ENCODE measurements at regions not wholly inside any gene's neighbourhood (a gene's known extent, or its start where the extent isn't known, plus 50 kb on each side); places are given as distances from the start of the nearest gene placed in this dataset.
"Not testable (repeated sequence)": the region's sequence is repeated elsewhere in the genome, so short reads cannot be mapped to it uniquely, and the experiment has no call there.

DNA sequence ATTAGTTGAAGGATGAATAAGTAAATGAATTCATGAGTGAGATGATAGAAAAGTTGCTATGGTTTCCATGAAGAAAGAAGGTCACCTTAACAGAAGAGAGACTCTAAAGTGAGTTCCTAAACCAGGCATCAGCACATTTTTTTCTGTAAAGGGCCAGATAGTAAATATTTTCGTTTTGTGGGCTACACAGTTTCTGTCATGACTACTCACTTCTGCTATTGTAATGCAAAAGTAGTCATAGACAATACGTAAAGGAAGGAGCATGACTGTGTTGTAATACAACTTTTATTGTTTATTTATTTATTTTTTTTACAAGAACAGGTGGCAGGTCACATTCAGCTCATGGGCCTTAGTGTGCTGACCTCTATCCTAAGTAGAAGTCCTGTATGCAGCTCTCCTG is 426.1 kb upstream of the DYNLRB2 start:
- DNase-seq = no peak

DNA sequence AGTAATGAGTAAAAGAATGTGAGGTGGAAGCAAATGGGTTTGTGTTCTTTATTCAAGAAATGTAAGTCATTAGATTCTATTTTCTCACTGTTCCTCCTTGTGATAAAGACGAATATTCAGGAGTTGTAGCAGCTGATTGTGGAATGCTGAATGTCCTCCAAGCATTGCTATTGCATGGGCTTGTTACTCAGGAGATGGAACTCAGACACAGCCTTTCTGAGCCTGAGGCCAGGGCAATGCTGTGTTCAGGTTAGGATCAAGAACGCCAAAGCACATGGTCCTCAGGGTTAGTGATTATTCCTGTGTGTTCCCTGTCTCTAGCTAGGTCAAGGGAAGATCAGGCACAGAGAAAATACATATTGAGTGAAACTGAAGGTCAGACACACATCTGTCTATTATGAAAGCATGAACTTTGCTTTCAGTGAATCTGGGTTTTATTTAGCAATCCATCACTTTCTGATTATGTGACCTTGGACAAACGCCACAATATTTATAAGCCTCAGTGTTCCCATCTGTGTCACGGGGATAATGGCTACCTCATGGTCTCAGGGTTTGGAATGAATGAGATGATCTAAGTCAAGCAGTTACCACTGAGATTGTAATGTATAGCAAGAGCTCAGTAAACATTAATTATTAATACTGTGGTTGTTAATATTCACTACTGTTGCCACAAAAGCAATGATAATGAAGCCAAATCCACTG is 426.8 kb upstream of the DYNLRB2 start:
- no peak for DNase-seq

DNA sequence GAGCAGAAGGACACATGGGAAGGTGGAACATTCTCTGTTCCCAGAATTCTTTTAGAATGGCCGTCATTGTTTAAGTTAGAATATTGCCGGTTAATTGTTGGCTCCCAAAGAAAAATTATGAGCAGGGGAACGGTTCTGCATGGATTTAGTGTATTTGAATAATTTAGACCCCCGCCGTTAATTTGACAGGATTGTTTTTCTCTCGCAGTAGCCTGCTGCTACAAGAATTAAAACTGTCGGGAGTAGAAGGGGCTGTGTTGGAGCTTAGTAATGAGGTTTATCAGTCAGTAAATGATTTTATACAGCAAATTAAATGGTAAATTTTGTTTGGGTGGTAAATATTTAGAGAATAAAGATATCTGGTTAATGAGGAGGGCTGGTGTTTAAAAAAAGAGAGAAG is 431.2 kb upstream of the DYNLRB2 start:
- no peak for DNase-seq

DNA sequence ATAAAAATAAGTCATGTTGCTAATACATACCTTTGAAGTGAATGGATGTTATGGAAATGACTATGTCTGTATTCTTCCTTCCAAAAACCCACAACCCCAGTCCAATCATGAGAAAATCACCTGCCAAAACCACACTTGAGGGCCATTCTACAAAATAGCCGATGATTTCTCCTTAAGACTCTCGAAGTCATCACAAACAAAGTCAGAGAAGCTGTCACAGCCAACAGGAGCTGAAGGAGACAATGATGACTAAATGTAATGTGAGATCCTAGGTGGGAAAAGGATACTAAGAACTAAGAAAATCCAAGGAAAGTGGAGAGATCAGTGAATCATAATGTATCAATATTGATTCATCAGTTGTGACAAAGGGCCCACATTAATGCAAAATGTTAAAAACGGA is 432.9 kb upstream of the DYNLRB2 start:
- no peak for DNase-seq

DNA sequence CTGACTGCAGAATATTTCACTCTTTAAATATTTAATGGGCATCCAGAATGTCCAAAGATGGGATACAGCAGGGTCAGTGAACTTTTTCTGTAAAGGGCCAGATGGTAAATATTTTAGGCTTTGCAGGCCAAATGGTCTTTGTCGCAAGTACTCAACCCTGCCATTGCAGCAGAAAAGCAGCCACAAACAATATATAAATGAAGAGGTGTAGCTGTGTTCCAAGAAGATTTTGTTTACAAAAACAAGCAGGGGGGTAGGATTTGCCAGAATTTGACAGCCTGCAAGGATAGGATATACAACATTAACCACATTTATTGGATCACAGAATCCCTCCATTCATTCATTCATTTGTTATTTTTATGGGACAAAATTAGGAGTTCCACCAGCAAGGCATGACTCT is 435.0 kb upstream of the DYNLRB2 start:
- DNase-seq = no peak

DNA sequence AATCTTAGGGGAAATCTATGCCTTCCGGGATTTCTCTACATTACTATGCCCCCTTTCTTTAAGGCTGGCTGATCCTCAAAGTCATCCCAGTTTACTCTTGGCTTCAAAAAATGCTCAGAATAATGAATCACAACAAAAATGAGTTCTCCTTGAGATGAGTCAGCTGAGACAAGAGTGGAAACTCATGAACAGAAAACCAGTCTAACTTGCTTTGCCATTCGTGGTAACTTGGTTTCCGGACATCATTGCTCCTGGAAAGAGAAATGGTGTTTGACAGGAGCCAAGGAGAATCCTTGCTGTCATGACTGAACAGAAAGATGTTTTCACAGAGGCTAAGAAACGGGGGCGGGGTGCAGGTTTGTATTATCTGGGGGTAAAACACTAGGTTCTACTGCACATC is 435.6 kb upstream of the DYNLRB2 start:
- no peak for DNase-seq

DNA sequence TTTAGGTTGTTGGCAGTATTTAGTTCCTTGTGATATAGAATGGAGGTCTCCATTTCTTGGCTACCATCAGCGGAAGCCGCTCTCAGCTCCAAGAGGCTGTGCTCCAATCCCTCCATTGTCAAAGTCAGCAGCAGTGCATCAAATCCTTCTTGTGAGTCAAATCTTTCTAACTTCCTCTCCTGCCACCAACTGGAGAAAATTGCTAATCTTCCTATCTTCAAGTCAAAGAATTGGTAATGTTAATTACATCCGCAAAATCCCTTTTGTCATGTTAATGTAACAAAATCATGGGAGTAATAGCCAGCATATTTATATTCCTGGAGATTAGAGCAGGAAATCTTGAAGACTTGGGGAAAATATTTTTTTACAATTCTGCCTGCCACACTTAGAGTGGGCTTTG is 436.4 kb upstream of the DYNLRB2 start:
- DNase-seq = no peak

DNA sequence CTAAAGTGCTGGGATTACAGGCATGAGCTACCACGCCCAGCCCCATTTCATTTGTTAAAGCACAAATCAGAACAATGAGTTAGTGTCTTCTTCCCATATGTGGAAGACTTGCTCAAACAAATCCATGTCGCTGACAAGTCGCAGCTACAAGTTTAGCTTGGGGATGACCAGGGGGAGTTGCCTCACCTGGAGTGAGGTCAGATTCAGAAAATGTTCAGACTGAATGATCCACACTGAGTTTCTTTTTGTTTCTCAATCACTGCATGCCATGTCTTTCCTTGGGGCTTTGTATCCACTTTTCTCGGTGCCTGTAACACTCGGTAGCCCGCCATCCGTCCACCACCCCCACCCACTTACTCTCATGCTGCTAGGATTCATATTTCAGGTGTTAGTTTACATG is 437.3 kb upstream of the DYNLRB2 start:
- no peak for DNase-seq

DNA sequence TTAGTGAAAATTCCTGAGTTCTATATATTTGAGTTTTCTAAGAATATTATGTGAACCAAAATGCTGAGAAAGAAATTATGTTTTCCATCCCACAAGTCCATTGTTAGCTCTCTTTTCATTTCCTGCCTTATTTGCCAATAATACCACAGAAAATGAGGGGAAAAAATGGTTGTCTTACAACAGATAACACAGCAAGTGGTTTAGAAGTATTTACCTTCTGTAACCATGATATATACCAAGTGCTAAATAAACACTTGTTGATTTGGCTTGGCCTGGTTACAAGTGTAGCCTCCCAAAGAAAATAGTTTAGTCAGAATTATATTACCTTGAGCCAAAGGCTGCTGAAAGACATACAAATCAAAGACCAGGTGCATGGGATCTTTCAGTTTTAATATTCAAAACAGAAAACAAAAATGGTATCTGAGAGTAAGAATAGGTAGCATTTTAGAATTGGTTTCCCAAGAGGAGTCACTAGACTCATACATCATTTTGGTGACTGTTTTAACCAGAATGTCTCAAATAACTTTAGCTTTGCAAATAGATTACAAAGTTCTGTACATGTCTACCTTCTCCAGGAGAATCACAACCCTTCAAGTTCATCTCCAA is 439.8 kb upstream of the DYNLRB2 start:
- DNase-seq = no peak

DNA sequence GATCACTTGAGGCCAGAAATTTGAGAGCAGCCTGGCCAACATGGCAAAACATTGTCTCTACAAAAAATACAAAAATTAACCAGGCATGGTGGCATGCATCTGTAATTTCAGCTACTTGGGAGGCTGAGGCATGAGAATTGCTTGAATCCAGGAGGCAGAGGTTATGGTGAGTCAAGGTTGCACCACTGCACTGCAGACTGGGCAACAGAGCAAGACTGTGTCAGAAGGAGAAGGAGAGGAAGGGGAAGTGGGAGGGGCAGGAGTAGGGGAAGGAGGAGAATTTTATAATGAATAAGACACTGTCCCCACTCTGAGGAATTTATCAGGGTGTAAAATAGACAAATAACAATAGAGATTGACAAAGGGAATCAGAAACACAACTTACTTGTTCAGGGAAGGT is 440.6 kb upstream of the DYNLRB2 start:
- no peak for DNase-seq

DNA sequence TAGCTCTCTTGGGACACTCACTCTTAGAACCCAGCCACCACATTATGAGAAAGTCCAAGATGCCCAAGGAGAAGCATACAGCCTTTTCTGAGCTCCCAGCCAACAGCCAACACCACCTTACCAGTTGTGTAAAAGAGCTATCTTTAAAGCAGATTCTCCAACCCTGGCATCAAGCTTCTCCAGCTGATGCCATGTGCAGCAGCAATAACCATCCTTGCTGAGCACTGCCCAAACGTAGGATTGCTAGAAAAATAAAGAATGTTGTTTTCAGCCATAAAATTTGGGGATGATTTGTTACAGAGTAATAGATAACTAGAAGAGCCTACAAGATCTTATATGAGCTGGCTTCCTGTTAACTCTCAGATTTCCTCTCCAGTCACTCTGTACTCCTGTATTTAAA is 443.7 kb upstream of the DYNLRB2 start:
- no peak for DNase-seq

DNA sequence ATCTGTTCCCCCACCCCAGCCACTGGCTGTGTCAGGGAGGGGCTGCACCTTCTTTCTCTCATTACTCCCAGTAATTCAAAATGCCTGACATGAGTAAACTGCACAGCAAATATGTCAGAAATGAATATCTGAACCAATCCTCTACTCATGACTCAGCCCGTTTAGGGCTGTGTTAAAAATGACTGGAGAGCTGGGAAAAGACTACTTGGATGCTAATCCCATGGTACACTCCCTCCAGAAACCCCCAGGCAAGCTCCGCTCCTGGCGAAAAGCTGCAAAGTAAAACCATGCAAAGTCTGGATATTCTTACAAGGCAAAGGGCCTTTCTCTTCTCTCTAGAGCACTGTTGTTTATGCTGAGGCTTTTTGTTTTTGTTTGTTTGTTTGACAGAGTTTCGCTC is 448.1 kb upstream of the DYNLRB2 start:
- DNase-seq = no peak

DNA sequence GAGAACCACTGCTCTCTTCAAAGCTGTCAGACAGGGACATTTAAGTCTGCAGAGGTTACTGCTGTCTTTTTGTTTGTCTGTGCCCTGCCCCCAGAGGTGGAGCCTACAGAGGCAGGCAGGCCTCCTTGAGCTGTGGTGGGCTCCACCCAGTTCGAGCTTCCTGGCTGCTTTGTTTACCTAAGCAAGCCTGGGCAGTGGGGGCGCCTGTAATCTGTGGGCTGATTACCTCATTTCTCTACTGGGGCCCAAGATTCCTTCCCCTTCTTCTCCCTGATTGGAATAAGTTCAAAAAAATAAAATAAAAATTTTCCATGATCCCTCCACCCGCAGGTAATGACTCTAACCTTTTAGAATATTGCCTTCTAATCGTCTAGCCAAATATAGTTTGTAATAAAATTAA is 449.3 kb upstream of the DYNLRB2 start:
- not testable (repeated sequence) for DNase-seq

DNA sequence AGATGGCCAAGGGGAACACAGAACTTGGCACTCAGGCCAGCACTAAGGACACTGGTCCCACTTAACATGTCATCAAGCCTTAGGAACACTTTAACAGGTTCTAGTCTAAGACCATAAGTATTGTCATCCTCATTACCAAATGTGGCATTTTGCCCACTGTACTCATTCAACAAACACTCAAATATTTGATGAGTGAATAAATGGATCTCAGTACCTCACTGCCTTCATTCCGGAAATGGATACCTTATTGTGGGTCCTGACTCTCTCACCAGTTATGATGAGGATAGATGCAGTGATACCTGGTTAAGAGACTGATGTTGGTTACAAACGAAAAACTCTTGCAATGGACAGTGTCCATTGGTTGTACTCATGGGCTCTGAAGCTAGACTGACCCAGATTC is 455.2 kb upstream of the DYNLRB2 start:
- no peak for DNase-seq

DNA sequence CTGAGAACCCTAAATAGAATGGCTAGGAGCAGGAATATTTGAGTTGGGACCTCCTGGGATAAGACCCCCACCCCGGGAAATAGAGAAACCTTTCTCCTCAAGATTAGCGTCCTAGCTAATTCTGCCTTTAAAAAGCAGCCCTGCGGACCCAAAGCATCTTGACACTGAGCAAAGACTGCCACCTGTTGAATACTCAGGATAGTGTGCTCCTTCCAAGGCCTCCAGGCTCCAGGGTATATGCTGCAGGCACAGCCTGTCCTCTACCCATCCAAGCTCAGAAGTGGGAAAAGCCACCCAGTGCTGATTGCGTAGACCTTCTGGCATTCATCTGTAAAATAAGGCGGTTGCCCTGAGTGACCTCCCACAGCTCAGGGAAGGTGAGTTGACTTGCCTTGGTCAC is 456.2 kb upstream of the DYNLRB2 start:
- no peak for DNase-seq

DNA sequence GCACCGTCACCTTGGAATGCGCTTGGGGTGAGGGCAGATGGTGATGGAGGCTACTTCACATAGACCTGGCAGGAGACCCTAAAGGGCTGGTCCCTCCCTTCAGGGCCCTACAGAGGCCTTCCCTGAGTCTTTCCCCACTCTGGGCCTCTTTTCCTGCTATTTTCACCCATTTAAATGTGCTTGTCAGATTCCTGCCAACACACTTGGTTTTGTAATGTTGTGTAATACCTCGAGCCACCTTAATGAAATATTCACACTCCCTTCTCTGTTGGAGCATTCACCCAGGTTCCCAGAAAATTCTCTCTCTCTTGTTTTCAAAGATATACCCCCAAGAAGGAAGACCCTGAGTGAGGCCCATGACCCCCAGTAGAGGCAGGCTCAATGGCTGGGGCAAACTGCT is 456.6 kb upstream of the DYNLRB2 start:
- DNase-seq = no peak

DNA sequence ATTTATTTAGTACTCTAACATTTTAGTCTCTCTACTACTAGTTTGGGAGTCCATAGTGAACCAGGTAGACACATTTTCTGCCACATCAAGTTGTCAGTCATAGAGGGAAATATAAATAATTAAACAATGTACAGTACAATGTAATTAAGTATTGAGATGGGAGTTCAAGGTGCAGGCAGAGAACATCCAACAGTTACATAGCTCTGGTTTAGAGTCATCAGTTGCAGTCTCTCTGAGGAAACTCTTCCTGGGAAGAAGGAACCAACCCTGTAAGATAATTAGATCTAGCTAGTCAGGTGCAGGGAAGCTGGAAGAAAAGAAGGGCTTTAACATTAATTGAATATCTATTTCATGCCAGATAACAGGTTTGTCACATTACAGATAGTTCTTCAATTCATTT is 457.9 kb upstream of the DYNLRB2 start:
- DNase-seq = no peak

DNA sequence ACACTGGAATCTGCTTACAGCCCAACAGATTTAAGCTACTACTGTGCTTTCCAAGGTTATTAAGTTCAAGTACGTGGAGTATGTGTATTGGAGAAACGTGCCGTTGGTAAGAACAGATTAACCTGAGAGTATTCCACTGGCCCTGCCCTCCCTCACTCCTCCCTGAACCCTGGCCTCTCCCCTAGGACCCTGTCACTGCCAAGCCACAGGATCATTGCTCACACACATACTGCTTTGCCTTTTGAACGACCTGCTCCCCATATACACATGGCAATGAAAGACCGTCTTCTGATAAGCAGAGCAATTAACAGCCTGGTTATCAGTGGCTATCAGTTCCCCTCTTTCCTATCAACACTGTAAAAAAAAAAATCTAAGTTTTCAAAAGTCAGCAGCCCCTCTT is 458.9 kb upstream of the DYNLRB2 start:
- DNase-seq = no peak

DNA sequence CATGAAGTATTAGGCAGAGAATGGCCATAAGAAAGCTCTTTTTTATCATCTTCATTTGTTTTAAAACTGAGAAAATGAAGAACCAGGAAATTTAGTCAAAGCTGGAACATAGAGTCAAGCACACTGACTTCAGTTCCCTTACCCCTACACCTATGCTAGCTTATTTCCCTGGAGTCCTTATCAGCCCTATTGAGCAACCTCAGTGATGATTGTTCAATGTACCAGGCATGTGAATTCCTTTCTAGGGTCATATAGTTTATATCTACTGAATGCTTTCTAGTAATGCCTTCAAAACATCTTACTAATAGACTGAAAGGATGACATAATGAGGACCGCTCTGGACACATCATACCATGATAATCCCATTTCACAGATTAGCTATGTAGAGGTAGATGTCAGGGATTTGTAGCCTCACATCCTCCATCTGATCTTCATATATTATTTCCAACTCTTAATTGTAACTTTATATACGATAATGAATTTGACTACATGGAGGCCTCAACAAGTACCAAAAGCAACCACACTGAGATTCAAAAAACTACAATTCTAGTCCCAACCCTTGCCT is 460.4 kb upstream of the DYNLRB2 start:
- no peak for DNase-seq

DNA sequence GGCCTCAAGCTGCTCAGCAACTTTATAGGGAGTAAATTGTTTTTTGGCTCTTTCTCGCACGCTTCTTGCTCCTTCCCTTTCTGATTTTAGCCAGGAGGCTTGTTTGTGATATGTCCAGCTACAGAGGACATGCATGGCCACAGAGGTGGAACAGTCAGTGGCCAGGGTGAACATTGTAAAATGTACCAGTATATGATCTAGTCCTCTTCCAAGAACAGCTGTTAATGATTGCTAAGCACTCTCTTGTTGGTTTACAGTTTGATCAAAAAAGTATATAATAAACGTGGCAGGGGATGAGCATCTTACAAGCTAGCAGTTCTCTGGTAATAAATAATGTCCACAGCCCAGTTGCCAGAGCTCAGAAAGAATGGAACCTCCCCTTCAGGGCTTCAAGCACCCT is 461.7 kb upstream of the DYNLRB2 start:
- no peak for DNase-seq

DNA sequence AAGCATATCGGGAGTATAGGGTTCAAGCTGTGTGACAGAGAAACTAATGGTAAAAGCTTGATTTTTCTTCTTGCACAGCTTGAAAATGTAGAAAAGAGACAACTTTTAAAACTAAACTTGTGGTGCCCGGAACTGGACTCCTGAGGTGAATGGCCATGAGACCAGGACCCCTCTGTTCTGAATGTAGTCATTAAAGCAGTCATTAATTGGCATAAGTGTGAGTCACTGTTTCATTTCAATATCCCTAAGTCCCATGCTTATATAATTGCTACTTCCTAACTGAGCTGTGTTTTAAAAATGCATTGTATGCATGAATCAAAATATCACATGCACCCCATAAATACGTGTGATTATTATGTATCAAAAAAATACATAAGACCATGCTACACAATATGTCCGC is 463.1 kb upstream of the DYNLRB2 start:
- DNase-seq = no peak

DNA sequence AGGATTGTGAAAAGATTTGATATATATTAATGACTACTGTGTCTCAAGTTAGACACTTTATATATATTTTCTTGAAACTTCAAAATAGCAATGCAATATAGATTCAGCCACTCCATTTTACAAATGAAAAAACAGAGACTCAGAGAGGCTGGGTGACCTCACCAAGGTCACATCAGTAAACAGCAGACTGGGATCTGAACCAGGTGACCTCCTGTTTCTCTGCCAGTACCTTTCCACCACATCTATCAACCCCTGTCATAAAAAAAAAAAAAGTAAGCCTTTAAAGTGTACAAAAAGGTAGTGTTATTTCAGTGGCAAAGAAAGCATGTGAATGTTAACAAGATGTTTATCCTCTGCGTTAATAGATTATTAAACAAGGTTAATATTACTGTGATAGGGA is 466.5 kb upstream of the DYNLRB2 start:
- no peak for DNase-seq

DNA sequence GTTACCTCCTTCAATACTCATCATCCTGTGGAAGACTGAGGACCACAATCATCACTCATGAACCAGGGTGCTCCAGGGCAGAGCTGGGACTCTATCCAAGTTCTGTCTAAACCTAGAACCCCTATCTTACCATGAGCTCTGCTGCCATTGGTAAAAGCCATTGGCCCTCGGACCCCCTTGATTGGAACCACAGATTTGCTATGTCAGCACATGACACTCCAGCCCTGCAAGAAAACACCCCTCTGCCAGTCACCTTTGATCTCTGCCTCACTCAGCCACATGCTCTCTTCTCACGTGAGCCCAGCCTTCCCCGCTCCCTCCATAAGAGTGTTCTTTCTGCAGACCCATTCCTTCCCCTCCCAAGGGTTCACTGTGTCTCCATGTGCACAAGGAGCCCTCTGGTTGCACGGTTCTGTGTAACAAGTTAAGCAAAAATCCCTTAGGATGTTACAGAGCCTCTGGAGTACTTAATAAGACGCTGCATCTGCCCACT is 468.8 kb upstream of the DYNLRB2 start:
- DNase-seq = no peak

DNA sequence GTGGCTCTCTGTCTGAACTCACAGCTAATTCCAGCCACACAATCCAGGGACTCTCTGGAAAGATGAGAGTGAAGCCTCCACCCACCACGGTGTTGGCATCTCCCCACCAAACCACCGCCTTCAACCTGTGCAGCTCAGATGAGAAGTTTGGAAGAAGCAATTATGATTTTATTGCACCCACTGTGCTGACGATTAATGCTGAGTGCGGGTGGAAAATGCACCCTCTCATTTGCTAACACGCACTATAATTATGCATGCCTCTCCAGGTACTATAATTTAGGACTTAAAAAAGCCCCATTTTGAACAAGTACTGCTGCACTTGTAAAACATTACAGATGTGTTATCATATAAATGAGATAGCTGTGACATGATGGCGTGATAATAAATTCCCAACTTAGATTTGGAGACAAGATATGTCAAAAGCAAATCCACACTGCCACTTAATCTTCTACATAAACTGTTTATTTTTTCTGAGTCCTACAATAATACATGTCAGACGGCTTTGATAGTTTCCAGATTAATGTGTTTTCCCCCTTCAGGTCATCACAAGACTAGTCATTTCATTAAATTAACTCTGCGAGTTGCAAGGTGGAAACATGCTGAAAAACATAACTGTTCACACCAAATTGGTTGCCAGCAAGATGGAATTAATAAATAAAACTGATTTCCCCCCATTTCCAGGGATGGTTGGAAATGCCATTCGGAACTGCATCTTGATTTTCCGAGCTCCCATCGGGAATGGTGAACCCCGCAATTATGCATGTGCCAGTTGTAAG is 466.5 kb upstream of the MAF start:
- no peak for DNase-seq
